ENCODE measurements at regions not wholly inside any gene's neighbourhood (a gene's known extent, or its start where the extent isn't known, plus 50 kb on each side); places are given as distances from the start of the nearest gene placed in this dataset.

DNA sequence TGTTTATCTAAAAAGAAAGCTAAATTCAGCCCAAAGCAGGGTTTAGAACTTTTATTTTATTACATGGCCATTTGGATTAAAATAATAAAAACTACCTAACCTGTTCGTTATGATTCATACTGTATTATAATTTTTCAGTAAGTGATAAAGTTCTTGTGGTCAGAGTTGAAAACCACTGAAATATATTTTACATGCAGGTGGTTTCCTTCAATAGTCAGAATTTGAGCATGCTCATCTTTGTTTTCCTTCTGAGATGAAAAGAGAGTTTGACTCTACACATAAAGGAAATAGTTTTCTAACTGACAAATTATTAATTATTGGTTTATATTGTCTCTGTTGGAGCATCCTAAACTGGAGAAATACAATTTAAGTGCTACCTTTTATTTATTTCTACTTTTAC lies 114.0 kb upstream of the FKBP1C start:
- no peak for DNase-seq (ENCODE audit: low spot score)
- no peaks in the 10 kb centered on the region for H3K9me3 Mint-ChIP-seq (ENCODE audit: low read depth)
- no peak overlapping the region for H3K4me3 Mint-ChIP-seq (ENCODE audit: unreplicated experiment)
- no peaks in the 10 kb centered on the region for H3K4me1 Mint-ChIP-seq (ENCODE audit: low read depth)
- H3K27ac Mint-ChIP-seq (ENCODE audit: unreplicated experiment), result no peak overlapping the region
- no peak for TF ChIP-seq CTCF (IDR thresholded peaks at IDR 0.05)
- peaks cover 3% of the 10 kb centered on the region for H3K27me3 Mint-ChIP-seq (ENCODE audit: low read depth)
- H3K36me3 Mint-ChIP-seq (ENCODE audit: low read depth), result no peaks in the 10 kb centered on the region

DNA sequence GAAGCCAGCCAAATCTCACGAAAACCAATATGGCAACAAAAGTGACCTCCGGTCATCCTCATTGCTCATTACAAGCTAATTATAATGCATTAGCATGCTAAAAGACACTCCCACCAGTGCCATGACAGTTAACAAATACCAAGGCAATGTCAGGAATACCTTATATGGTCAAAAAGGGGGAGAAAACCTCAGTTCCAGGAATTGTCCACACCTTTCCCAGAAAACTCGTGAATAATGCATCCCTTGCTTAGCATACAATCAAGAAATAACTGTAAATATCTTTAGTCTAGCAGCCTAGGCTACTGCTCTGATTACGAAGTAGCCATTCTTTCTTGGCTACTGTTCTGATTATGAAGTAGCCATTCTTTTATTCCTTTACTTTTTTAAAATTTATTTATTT lies 112.5 kb upstream of the FKBP1C start:
- no peak for TF ChIP-seq CTCF (IDR thresholded peaks at IDR 0.05)
- no peaks in the 10 kb centered on the region for H3K36me3 Mint-ChIP-seq (ENCODE audit: low read depth)
- no peak overlapping the region for H3K4me3 Mint-ChIP-seq (ENCODE audit: unreplicated experiment)
- H3K27ac Mint-ChIP-seq (ENCODE audit: unreplicated experiment), result no peak overlapping the region
- H3K9me3 Mint-ChIP-seq (ENCODE audit: low read depth), result no peaks in the 10 kb centered on the region
- peaks cover 3% of the 10 kb centered on the region for H3K27me3 Mint-ChIP-seq (ENCODE audit: low read depth)
- no peak for DNase-seq (ENCODE audit: low spot score)
- no peaks in the 10 kb centered on the region for H3K4me1 Mint-ChIP-seq (ENCODE audit: low read depth)

DNA sequence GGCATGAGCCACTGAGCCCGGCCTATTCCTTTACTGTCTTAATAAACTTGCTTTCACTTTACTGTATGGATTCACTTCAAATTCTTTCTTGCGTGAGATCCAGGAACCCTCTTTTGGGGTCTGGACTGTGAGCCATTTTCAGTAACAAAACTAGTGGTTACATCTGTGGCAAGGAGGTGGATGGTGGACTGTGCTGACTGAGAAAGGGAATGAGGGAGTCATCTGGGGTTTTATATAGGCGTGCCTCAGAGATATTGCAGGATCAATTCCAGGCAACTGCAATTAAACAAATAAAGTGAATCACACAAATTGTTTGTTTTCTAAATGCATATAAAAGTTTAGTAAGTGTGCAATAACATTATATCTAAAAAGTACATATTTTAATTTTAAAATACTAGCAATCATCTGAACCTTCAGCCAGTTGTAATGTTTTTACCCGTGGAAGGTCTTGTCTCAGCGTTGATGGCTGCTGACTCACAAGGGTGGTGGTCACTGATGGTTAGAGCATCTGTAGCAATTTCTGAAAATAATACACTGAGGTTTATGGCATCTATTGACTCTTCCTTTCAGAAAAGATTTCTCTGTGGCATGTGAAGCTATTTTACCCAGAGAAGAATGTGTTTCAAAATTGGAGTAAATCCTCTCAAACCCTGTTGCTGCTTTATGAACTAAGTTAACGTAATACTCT lies 111.4 kb upstream of the FKBP1C start:
- no peak for DNase-seq (ENCODE audit: low spot score)
- H3K27ac Mint-ChIP-seq (ENCODE audit: unreplicated experiment), result no peak overlapping the region
- no peak for TF ChIP-seq CTCF (IDR thresholded peaks at IDR 0.05)
- H3K4me1 Mint-ChIP-seq (ENCODE audit: low read depth), result no peaks in the 10 kb centered on the region
- H3K4me3 Mint-ChIP-seq (ENCODE audit: unreplicated experiment), result no peak overlapping the region
- H3K27me3 Mint-ChIP-seq (ENCODE audit: low read depth), result peaks cover 3% of the 10 kb centered on the region
- no peaks in the 10 kb centered on the region for H3K36me3 Mint-ChIP-seq (ENCODE audit: low read depth)
- H3K9me3 Mint-ChIP-seq (ENCODE audit: low read depth), result no peaks in the 10 kb centered on the region

GRCh38 chr6:63114610-63115211 lies 96.6 kb upstream of the FKBP1C start:
- Mint-ChIP-seq H3K9me3 (ENCODE audit: low read depth) (peaks cover 4% of the 10 kb centered on the region), H3K4me1 (ENCODE audit: low read depth) (no peaks in the 10 kb centered on the region), H3K36me3 (ENCODE audit: low read depth) (no peaks in the 10 kb centered on the region), H3K27ac (ENCODE audit: unreplicated experiment) (no peak overlapping the region), H3K27me3 (ENCODE audit: low read depth) (no peaks in the 10 kb centered on the region), H3K4me3 (ENCODE audit: unreplicated experiment) (no peak overlapping the region)
- DNase-seq (ENCODE audit: low spot score), result no peak
- no peak for TF ChIP-seq CTCF (IDR thresholded peaks at IDR 0.05)

- Mint-ChIP-seq H3K27me3 (ENCODE audit: low read depth) (no peaks in the 10 kb centered on the region), H3K27ac (ENCODE audit: unreplicated experiment) (no peak overlapping the region), H3K36me3 (ENCODE audit: low read depth) (no peaks in the 10 kb centered on the region), H3K9me3 (ENCODE audit: low read depth) (no peaks in the 10 kb centered on the region), H3K4me1 (ENCODE audit: low read depth) (no peaks in the 10 kb centered on the region), H3K4me3 (ENCODE audit: unreplicated experiment) (no peak overlapping the region)
- no peak for DNase-seq (ENCODE audit: low spot score)
- no peak for TF ChIP-seq CTCF (IDR thresholded peaks at IDR 0.05)
These were observed 90.1 kb upstream of the FKBP1C start for GRCh38 chr6:63121166-63121565.
